Cardiac septum (tissue), 1 donor: ENCODE measurements at regions not wholly inside any gene's neighbourhood (a gene's known extent, or its start where the extent isn't known, plus 50 kb on each side); places are given as distances from the start of the nearest gene placed in this dataset.
"Not testable (repeated sequence)": the region's sequence is repeated elsewhere in the genome, so short reads cannot be mapped to it uniquely, and the experiment has no call there.

Experiments
- DNase-seq: peaks from one replicate; pipeline ENCODE4 v3.0.0-alpha.2; 2020; ENCODE audit warnings: low spot score
- intact Hi-C: fragments of 100-400 bp; cut with DNase I; formaldehyde crosslinking; loops from one replicate; pipeline ENCODE4 v1.14.0; 2022
- donor health status: DM: no; HTN: no; CAD: no.

DNA sequence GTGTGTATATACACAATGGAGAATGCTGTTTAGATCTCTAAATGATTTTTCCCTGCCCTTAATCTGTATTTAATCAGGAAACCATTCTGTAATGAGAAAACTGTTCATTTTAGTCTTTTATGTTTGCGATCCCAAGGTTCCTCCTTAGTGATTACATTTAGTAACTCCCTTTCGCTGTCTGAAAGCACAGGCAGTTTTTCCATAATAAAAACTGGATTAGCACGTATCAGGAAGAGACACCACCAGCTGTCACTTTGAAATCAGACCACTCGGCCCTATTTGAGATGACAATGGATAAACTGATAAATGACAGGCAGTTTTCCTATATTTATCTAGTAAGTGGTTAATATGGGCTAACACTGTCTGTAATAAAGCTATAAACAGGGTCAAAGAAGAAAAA lies 370.9 kb downstream of the NR4A2 start:
- intact Hi-C loops, result no loop called here
- DNase-seq, result no peak

DNA sequence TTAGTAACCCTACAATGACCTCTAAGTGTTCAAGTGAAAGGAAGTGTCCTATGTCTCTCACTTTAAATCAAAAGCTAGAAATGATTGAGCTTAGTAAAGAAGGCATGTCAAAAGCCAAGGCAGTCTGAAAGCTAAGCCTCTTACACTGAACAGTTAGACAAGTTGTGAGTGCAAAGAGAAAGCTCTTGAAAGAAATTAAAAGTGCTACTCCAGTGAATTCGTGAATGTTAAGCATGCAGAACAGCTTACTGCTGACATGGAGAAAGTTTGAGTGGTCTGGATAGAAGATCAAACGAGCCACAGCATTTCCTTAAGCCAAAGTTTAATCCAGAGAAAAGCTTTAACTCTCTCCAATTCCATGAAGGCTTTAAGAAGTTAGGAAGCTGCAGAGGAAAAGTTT lies 373.7 kb downstream of the NR4A2 start:
- DNase-seq, result no peak
- intact Hi-C loops, result no loop called here

DNA sequence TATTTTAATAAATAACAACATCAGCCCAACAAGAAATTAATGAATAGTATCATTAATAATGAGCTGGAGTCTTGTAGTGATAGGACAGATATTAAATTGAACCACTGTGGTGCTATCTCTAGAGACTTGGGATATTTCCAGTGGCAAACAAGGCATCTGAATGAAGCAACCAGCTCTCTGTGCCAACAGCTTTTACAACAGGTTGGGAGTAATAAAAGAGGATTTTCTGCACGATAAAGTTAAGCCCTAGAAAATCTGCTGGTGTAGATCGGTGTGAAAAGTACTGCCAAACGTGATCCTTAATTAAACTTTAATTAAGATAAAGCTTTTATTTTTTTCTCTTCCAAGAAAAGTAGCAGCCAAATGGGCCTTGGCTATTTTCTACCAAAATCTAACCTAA lies 385.5 kb downstream of the NR4A2 start:
- intact Hi-C loops, result no loop called here
- no peak for DNase-seq

DNA sequence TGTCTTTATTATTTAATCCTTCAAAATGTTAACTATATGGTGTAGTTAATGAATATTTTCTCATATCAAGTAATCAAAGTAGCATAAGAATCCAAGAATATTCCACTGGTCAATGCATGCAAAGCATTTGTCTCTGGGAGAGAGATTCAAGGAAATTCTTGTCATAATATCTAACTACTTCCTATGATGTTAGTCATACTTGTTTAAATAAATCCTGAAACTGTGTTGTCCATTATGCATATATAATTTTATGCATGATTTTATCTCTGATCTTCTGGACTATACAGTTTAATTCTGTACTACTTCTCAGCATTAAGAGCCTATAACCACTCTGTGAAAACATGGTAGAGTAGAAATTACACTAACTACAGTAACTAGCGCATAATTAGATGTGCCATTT lies 388.3 kb downstream of the NR4A2 start:
- no peak for DNase-seq
- intact Hi-C loops, result no loop called here

DNA sequence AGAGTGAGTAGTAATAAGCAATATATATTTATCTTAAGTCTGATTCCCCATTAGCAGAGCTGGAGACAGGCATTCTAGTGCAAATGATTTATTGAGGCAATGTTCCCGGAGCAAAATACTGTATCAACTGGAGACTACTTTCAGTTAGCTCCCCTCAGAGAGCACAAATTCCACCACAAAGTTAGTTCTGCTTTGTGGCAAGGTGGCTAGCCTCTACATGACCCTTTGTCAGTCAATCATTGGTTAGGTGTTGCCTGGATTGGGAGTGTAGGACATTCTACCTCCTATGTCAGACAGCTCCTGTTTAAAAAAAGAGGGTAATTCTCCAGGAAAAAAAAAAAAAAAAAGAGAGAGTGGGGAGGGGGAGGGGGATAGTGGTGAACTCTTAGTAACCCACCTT lies 402.2 kb downstream of the NR4A2 start:
- no peak for DNase-seq
- intact Hi-C loops, result no loop called here

DNA sequence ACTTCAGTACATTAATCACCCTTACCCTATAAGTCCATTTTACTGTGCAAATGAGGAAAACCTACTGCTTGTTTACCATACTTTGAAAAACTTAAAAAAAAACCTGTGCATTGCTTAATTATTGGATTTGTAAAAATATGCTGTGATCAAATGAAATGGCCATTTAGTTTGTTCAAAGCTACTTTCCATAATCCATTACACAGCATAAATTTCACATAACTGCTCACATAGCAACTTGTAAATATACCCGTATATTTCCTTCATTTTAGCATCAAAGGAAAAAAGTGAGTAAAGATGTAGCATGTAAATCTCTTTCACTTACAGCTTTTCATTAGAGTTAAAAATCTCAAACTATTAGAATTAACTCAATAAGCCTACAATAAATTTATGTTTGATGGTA lies 415.1 kb downstream of the NR4A2 start:
- DNase-seq, result no peak
- intact Hi-C loops, result no loop called here

GRCh38 chr2:155913356-155913755 lies 419.2 kb downstream of the NR4A2 start:
- intact Hi-C loops, result no loop called here
- DNase-seq, result no peak

GRCh38 chr2:155908567-155908966 lies 424.0 kb downstream of the NR4A2 start:
- no peak for DNase-seq
- intact Hi-C loops, result no loop called here

- no peak for DNase-seq
- intact Hi-C loops, result no loop called here
Measured at GRCh38 chr2:155907211-155907610, 425.3 kb downstream of the NR4A2 start.

DNA sequence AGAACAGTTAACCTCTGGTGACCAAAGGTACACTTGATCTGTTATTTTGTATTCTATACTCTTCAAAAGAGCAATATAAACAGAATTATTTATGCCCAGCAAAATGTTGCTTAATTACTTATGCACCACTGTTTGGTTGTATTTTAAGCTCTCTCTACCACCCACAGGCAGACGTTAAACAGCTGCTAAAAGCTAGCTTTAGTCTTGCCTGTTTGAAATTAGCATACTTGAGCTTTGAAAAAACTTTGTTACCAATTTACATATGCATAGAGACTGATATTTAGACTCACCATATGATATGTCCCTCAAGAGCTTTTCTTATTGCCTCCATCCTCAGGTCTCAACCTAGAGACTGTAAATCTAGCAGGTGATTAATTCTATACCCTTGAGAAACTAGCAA lies 426.9 kb downstream of the NR4A2 start:
- intact Hi-C loops, result no loop called here
- no peak for DNase-seq

GRCh38 chr2:155904720-155905119 lies 427.8 kb downstream of the NR4A2 start:
- intact Hi-C loops, result no loop called here
- no peak for DNase-seq

DNA sequence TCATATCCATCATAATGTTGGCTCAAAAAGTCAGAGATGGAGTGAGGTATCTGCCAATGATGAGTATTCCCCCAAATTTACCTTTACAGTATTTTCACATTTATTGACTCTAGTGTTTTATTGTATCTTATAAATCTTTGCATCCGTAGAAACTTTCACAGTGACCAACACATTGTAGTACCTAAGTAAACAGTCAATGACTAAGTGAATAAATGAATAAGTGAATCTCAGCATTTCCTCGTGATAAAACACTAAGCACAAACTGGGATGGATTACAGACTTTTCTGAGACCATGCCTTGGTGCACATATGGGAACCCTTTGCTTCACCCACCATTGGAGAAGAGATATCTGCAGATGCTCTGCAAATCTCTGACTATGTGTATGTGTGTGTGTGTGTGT lies 429.9 kb downstream of the NR4A2 start:
- DNase-seq, result no peak
- intact Hi-C loops, result no loop called here

DNA sequence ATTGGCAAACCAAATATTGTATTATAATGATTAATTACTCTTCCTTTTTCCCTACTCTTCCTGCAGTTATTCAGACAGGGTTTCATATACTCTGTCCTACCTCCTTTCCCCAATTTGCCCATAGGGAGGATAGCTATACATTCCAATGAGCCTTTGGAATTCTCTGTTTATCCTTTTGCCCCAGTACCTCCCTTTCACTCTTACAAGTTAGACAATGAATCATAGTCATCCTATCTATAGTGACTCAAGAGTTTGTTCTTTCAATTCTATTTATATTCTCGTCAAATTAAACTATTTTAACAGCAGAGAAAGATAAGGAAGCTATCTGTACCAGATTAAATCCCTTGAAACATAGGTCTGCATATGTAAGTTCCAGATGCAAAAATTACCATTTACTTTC lies 437.5 kb downstream of the NR4A2 start:
- no peak for DNase-seq
- intact Hi-C loops, result no loop called here

GRCh38 chr2:155880382-155880781 lies 452.1 kb downstream of the NR4A2 start:
- intact Hi-C loops, DNase-seq: not testable (repeated sequence)

DNA sequence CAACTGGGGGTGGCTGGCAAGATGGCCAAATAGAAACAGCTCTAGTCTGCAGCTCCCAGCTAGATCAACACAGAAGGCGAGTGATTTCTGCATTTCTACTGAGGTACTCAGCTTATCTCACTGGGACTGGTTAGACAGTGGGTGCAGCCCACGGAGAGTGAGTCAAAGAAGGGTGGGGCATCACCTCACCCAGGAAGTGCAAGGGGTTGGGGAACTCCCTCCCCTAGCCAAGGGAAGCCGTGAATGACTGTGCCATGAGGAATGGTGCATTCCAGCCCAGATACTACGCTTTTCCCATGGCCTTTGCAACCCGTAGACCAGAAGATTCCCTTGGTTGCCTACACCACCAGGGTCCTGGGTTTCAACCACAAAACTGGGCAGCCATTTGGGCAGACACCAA lies 452.6 kb downstream of the NR4A2 start:
- intact Hi-C loops, DNase-seq: not testable (repeated sequence)

GRCh38 chr2:155872396-155872795 lies 460.1 kb downstream of the NR4A2 start:
- intact Hi-C loops, result no loop called here
- no peak for DNase-seq

- DNase-seq, result no peak
- intact Hi-C loops, result no loop called here
Measured at GRCh38 chr2:155871940-155872339, 460.6 kb downstream of the NR4A2 start.

DNA sequence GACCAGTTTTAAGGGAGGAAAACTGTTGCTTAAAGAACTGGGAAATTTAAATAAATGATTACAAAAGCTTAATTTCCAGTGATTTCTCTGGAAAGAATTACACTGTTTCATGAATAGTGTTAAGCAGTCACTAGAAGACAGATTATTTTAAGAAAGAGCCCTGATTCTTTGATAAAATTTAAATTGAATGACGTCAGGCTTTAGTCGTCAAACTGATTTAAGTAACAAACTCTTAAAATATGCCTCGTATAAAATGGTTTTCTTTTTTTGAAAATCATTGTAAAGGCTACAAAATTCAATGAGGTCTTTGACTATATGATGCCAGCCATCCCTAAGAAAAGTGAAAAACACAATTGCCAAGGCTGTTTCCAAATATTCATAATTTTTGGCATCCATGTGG lies 465.0 kb downstream of the NR4A2 start:
- intact Hi-C loops, result no loop called here
- no peak for DNase-seq

GRCh38 chr2:155866477-155866876 lies 466.0 kb downstream of the NR4A2 start:
- intact Hi-C loops, result no loop called here
- DNase-seq, result no peak

- intact Hi-C loops, result no loop called here
- no peak for DNase-seq
Measured at GRCh38 chr2:155852156-155852555, 480.4 kb downstream of the NR4A2 start.

GRCh38 chr2:155846259-155846658 lies 486.3 kb downstream of the NR4A2 start:
- no peak for DNase-seq
- intact Hi-C loops, result no loop called here

GRCh38 chr2:155844461-155844860 lies 488.1 kb downstream of the NR4A2 start:
- intact Hi-C loops, result no loop called here
- DNase-seq, result no peak

DNA sequence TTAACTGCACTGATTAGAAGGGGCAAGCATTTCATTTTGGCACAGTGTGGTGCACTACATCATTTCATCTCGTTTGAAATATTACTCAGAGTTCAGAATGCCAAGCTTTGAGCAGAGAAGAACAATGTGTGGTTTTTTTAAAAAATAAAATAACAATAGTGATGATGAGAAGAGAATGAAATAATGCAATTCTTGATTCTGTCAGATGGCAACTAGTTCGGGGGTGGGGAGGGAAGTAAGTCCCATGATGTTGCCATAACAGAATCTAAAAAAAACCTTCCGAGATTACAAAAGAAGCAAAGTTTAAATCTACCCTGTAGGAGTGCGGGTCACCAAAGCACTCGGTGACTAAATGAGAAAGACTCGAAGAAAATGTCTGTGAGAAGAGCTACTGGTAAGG lies 490.4 kb downstream of the NR4A2 start:
- intact Hi-C loops, result no loop called here
- DNase-seq, result no peak
